ENCODE measurements at regions not wholly inside any gene's neighbourhood (a gene's known extent, or its start where the extent isn't known, plus 50 kb on each side); places are given as distances from the start of the nearest gene placed in this dataset.
"Not testable (repeated sequence)": the region's sequence is repeated elsewhere in the genome, so short reads cannot be mapped to it uniquely, and the experiment has no call there.

- H3K9ac ChIP-seq (ENCODE audit: control insufficient read depth, extremely low read depth, insufficient read depth, low read length); H3K27me3 ChIP-seq (ENCODE audit: control insufficient read depth, extremely low read depth, insufficient read depth, low read length); dilution Hi-C loops (cut with MboI; ENCODE audit: extremely low pct_ligation_motif_present, low sequenced_read_pairs); H2AFZ ChIP-seq (ENCODE audit: control insufficient read depth, low read length); H3K4me1 ChIP-seq (ENCODE audit: control insufficient read depth, extremely low read depth, insufficient read depth, low read length); H3K9me1 ChIP-seq (ENCODE audit: control insufficient read depth, extremely low read depth, insufficient read depth, low read length); H3K27ac ChIP-seq (ENCODE audit: control insufficient read depth, insufficient read depth, low read length); FAIRE-seq; H3K4me3 ChIP-seq (ENCODE audit: control insufficient read depth in 2 of 3, extremely low read depth in 1 of 3, insufficient read depth in 2 of 3, low read depth in 1 of 3, low read length in 3 of 3); H3K36me3 ChIP-seq (ENCODE audit: control insufficient read depth in 2 of 2, extremely low read depth in 1 of 2, insufficient read depth in 2 of 2, low read length in 2 of 2); H3K9me3 ChIP-seq (ENCODE audit: control insufficient read depth, low read depth, low read length); H3K4me2 ChIP-seq (ENCODE audit: control insufficient read depth, extremely low read depth, insufficient read depth, low read depth, low read length); DNase-seq (ENCODE audit: low read depth, low spot score); H3K79me2 ChIP-seq (ENCODE audit: control insufficient read depth, insufficient read depth, low read length); H4K20me1 ChIP-seq (ENCODE audit: control insufficient read depth, extremely low read depth, insufficient read depth, low read length): not testable (repeated sequence)
Measured at GRCh38 chr2:91520523-91520922, 2829.1 kb downstream of the RPIA start.

- H3K79me2 ChIP-seq (ENCODE audit: control insufficient read depth, insufficient read depth, low read length); H3K4me1 ChIP-seq (ENCODE audit: control insufficient read depth, extremely low read depth, insufficient read depth, low read length); H3K27ac ChIP-seq (ENCODE audit: control insufficient read depth, insufficient read depth, low read length); DNase-seq (ENCODE audit: low read depth, low spot score); H3K9ac ChIP-seq (ENCODE audit: control insufficient read depth, extremely low read depth, insufficient read depth, low read length); H3K9me3 ChIP-seq (ENCODE audit: control insufficient read depth, low read depth, low read length); FAIRE-seq; H2AFZ ChIP-seq (ENCODE audit: control insufficient read depth, low read length); H3K9me1 ChIP-seq (ENCODE audit: control insufficient read depth, extremely low read depth, insufficient read depth, low read length); dilution Hi-C loops (cut with MboI; ENCODE audit: extremely low pct_ligation_motif_present, low sequenced_read_pairs); H4K20me1 ChIP-seq (ENCODE audit: control insufficient read depth, extremely low read depth, insufficient read depth, low read length); H3K27me3 ChIP-seq (ENCODE audit: control insufficient read depth, extremely low read depth, insufficient read depth, low read length); H3K36me3 ChIP-seq (ENCODE audit: control insufficient read depth in 2 of 2, extremely low read depth in 1 of 2, insufficient read depth in 2 of 2, low read length in 2 of 2); H3K4me2 ChIP-seq (ENCODE audit: control insufficient read depth, extremely low read depth, insufficient read depth, low read depth, low read length); H3K4me3 ChIP-seq (ENCODE audit: control insufficient read depth in 2 of 3, extremely low read depth in 1 of 3, insufficient read depth in 2 of 3, low read depth in 1 of 3, low read length in 3 of 3): not testable (repeated sequence)
Measured at GRCh38 chr2:91520972-91521535, 2829.6 kb downstream of the RPIA start.

- H3K27me3 ChIP-seq (ENCODE audit: control insufficient read depth, extremely low read depth, insufficient read depth, low read length); H2AFZ ChIP-seq (ENCODE audit: control insufficient read depth, low read length); H3K27ac ChIP-seq (ENCODE audit: control insufficient read depth, insufficient read depth, low read length); H3K9ac ChIP-seq (ENCODE audit: control insufficient read depth, extremely low read depth, insufficient read depth, low read length); DNase-seq (ENCODE audit: low read depth, low spot score); H3K79me2 ChIP-seq (ENCODE audit: control insufficient read depth, insufficient read depth, low read length); FAIRE-seq; dilution Hi-C loops (cut with MboI; ENCODE audit: extremely low pct_ligation_motif_present, low sequenced_read_pairs); H3K9me3 ChIP-seq (ENCODE audit: control insufficient read depth, low read depth, low read length); H3K9me1 ChIP-seq (ENCODE audit: control insufficient read depth, extremely low read depth, insufficient read depth, low read length); H3K4me2 ChIP-seq (ENCODE audit: control insufficient read depth, extremely low read depth, insufficient read depth, low read depth, low read length); H4K20me1 ChIP-seq (ENCODE audit: control insufficient read depth, extremely low read depth, insufficient read depth, low read length); H3K36me3 ChIP-seq (ENCODE audit: control insufficient read depth in 2 of 2, extremely low read depth in 1 of 2, insufficient read depth in 2 of 2, low read length in 2 of 2); H3K4me1 ChIP-seq (ENCODE audit: control insufficient read depth, extremely low read depth, insufficient read depth, low read length); H3K4me3 ChIP-seq (ENCODE audit: control insufficient read depth in 2 of 3, extremely low read depth in 1 of 3, insufficient read depth in 2 of 3, low read depth in 1 of 3, low read length in 3 of 3): not testable (repeated sequence)
Measured at GRCh38 chr2:91521944-91522343, 2830.5 kb downstream of the RPIA start.

GRCh38 chr2:91522877-91523276, 2831.4 kb downstream of the RPIA start:
- DNase-seq (ENCODE audit: low read depth, low spot score); H3K79me2 ChIP-seq (ENCODE audit: control insufficient read depth, insufficient read depth, low read length); H3K9me1 ChIP-seq (ENCODE audit: control insufficient read depth, extremely low read depth, insufficient read depth, low read length); H3K4me3 ChIP-seq (ENCODE audit: control insufficient read depth in 2 of 3, extremely low read depth in 1 of 3, insufficient read depth in 2 of 3, low read depth in 1 of 3, low read length in 3 of 3); H3K27ac ChIP-seq (ENCODE audit: control insufficient read depth, insufficient read depth, low read length); H3K4me2 ChIP-seq (ENCODE audit: control insufficient read depth, extremely low read depth, insufficient read depth, low read depth, low read length); H3K9ac ChIP-seq (ENCODE audit: control insufficient read depth, extremely low read depth, insufficient read depth, low read length); FAIRE-seq; H3K36me3 ChIP-seq (ENCODE audit: control insufficient read depth in 2 of 2, extremely low read depth in 1 of 2, insufficient read depth in 2 of 2, low read length in 2 of 2); H4K20me1 ChIP-seq (ENCODE audit: control insufficient read depth, extremely low read depth, insufficient read depth, low read length); H3K4me1 ChIP-seq (ENCODE audit: control insufficient read depth, extremely low read depth, insufficient read depth, low read length); H3K9me3 ChIP-seq (ENCODE audit: control insufficient read depth, low read depth, low read length); H2AFZ ChIP-seq (ENCODE audit: control insufficient read depth, low read length); dilution Hi-C loops (cut with MboI; ENCODE audit: extremely low pct_ligation_motif_present, low sequenced_read_pairs); H3K27me3 ChIP-seq (ENCODE audit: control insufficient read depth, extremely low read depth, insufficient read depth, low read length): not testable (repeated sequence)

GRCh38 chr2:91523751-91524150, 2832.3 kb downstream of the RPIA start:
- H3K4me3 ChIP-seq (ENCODE audit: control insufficient read depth in 2 of 3, extremely low read depth in 1 of 3, insufficient read depth in 2 of 3, low read depth in 1 of 3, low read length in 3 of 3); H3K9me3 ChIP-seq (ENCODE audit: control insufficient read depth, low read depth, low read length); H4K20me1 ChIP-seq (ENCODE audit: control insufficient read depth, extremely low read depth, insufficient read depth, low read length); H3K4me2 ChIP-seq (ENCODE audit: control insufficient read depth, extremely low read depth, insufficient read depth, low read depth, low read length); H3K27ac ChIP-seq (ENCODE audit: control insufficient read depth, insufficient read depth, low read length); H3K36me3 ChIP-seq (ENCODE audit: control insufficient read depth in 2 of 2, extremely low read depth in 1 of 2, insufficient read depth in 2 of 2, low read length in 2 of 2); H2AFZ ChIP-seq (ENCODE audit: control insufficient read depth, low read length); H3K27me3 ChIP-seq (ENCODE audit: control insufficient read depth, extremely low read depth, insufficient read depth, low read length); H3K79me2 ChIP-seq (ENCODE audit: control insufficient read depth, insufficient read depth, low read length); H3K4me1 ChIP-seq (ENCODE audit: control insufficient read depth, extremely low read depth, insufficient read depth, low read length); H3K9me1 ChIP-seq (ENCODE audit: control insufficient read depth, extremely low read depth, insufficient read depth, low read length); H3K9ac ChIP-seq (ENCODE audit: control insufficient read depth, extremely low read depth, insufficient read depth, low read length); dilution Hi-C loops (cut with MboI; ENCODE audit: extremely low pct_ligation_motif_present, low sequenced_read_pairs); FAIRE-seq; DNase-seq (ENCODE audit: low read depth, low spot score): not testable (repeated sequence)
